DMS114 treated with DMSO at 0.1 percent for 48 hours (cell line): ENCODE measurements at regions not wholly inside any gene's neighbourhood (a gene's known extent, or its start where the extent isn't known, plus 50 kb on each side); places are given as distances from the start of the nearest gene placed in this dataset.
"Not testable (repeated sequence)": the region's sequence is repeated elsewhere in the genome, so short reads cannot be mapped to it uniquely, and the experiment has no call there.

Experiments used
- DNase-seq: peaks from one replicate; lab custom pipeline; 2025; ENCODE audit not compliant: unreplicated experiment; lab: John Stamatoyannopoulos, UW

DNA sequence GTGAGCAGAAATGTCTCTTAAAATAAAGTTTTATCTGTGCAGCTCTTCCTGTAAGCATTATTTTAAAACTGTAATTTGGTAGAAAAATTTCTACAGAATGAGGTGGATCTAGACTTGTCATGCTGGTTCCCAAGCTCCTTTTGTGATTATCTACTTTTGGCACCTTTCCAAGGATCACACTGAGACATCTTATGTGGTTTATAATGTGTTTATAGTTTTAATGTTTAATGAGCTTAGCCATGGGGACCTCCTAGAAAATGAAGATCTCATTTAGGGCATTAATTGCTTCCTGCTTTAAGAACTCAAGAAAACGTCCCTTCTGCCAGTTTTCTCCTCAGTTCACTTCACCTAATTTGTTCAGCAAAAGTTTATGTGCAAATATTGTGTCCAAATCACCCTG, 468.4 kb downstream of the SUCLG1 start:
- DNase-seq, result no peak

GRCh38 chr2:83976628-83977027, 482.5 kb downstream of the SUCLG1 start:
- DNase-seq, result not testable (repeated sequence)

DNA sequence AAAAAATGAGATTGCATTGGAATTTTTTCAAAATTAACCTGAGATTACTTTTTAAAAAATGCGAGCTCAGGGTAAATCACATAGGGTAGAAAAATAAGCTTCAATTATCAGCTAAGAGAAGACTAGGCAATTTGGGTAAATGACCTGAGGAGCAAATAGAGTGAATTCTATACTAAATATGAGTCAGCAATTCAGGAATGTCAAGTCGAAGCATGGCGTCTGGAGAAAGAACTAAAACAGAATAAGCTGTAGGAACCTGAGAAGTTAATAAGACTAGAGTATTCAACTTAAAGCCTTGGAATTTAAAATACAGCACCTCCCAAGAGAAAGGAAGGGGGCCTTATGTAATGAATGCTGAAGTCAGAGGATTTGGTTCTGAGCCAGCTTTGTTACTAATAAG, 487.0 kb downstream of the SUCLG1 start:
- DNase-seq, result no peak

DNA sequence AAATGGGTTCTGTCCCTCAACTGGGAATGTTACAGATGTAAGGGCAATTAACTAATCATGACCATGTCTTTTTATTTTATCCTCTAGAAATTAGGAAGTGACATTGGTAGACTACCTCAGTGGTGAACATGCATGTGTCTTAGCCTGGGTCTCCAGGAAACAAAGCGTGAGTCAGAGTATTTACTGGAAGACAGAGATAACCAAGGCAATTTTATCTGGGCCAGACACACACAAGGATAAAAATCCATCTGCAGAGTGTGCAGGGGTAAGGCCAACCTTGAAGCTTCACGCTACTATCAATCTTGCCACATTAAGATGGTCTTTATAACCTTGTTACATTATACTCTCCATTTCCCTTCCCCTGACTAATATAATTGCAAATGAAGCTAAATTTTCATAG, 487.5 kb downstream of the SUCLG1 start:
- no peak for DNase-seq

DNA sequence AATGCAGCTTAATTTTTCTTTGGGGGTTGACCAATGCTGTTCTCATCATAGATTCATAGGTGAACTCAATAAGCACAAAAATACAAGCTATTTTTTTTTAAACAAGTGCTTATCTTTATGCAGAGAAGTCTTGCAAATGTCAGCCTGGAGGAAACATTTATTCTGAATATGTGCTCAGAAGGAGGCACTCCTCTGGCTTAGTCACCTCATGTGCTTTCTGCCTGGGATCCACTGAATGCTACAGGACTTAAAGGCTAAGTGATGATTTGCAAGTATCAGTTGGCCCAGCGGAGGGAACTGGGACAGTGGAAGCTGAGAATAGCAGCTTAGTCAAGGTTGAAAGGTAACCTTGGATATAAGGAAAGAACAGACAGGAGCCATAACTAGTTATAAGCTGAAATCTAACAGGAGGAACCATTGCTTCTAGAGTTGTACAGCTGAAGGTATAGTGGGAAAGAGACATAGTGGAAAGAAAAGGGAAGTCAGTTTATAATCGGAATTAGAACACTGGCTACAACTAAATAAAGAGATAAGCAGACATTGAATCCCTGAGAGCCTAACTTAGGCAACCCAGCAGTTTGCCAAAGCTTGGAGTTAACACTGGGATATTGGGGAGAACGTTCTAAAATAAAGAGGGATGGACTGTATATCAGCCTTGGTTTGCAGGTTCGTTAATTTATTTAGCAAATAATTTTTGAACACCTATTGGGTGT, 488.7 kb downstream of the SUCLG1 start:
- no peak for DNase-seq

GRCh38 chr2:83969085-83969484, 490.0 kb downstream of the SUCLG1 start:
- DNase-seq, result no peak

DNA sequence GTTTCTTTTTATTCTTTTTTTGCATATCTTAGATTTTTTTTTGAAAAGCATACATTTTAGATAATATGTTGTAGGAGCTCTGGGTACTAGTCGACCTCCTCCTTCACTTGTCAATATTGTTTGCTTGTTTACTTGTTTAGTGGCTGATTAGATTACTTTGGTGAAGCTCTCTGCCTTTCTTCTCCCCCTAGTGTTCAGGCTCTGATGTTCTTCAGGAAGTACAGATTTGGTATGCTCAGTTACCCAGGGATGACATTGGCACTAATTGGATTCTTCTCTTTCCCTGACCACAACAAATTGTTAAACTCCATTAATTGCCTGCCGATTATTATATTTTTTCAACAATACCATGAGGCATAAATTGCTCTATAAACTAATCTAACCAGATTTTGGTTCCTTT, 491.2 kb downstream of the SUCLG1 start:
- DNase-seq, result no peak

DNA sequence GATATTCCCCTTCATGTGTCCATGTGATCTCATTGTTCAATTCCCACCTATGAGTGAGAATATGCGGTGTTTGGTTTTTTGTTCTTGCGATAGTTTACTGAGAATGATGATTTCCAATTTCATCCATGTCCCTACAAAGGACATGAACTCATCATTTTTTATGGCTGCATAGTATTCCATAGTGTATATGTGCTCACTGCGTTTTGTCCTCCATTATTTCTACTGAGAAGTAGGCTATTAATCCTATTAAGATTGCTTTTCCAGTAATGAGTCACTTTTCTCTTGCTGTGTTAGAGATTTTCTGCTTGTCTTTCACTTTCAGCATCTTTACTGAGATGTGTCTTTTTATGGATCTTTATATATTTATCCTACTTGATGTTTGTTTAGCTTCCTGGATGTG, 492.1 kb downstream of the SUCLG1 start:
- DNase-seq, result not testable (repeated sequence)

DNA sequence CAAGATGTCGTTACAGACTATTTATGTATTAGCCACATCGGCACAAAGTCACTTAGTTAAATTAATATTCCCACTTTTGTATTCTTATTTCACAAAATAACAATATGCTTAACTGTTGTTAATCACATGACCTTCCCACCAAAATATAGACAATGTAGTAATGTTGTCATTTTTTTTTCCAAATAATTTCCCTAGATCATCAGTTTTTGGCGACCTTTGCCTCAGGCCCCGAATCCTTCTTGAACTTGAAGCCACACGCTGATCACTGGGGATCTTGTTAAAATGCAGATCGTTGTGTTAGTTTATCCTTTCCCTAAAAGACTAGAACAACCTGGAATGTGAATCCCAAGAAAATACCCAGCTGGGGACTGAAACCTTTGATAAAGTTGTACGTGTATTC, 497.6 kb downstream of the SUCLG1 start:
- no peak for DNase-seq

DNA sequence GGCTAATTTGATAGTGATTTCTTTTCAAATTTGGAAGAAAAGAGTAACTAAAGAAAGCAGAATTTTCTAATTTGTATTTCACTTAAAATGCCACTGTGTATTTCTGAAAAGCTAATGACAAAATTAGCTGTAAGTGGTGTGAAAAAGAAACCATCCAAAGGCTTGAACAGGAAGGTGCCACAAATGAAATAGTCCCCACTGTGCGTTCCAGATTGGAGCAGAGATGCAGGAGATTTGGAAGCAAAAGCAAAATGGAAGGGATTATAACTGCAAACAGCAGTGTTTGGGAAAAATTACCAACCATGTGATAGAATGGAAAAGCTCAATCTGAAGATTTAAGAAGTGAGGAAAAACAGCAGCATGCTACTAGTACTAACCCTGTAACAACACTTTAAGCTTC, 498.7 kb downstream of the SUCLG1 start:
- DNase-seq, result no peak

GRCh38 chr2:83959266-83959665, 499.8 kb downstream of the SUCLG1 start:
- DNase-seq, result no peak

DNA sequence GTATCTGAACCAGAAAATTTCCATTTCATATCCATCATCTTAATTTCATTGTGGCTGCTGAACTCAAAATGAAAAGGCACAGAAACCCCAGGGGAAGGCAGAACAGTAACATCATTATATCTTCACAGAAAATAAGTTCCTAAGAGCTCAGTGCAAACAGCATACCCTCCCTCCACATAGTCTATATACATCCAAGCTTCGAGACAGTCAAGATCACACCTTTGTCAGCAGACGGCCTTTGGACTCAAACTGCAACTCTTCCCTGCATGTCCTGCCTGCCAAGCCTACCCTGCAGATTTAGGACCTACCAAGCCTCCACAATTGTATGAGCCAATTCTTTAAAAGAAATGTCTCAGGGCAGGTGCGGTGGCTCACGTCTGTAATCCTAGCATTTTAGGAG, 502.1 kb downstream of the SUCLG1 start:
- DNase-seq, result no peak

DNA sequence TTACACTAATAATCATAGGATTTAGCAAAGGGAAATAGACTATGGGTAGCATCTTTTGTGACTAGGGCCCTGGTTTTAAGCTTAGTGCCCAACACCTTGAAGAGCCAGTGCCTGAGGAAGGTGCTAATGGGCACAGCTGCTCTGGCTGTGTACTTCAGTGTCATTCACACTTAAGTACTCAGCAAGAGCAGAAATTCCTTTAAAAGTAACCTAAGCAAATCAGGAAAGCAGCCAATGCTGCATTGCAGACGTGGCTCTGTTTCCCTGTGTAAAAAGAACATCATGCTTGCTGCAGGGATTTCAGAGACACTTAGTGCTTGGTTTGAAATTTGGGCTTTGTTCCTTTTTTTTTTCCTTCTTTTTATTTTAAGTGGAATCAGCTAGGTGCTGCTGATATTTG, 505.4 kb downstream of the SUCLG1 start:
- no peak for DNase-seq

DNA sequence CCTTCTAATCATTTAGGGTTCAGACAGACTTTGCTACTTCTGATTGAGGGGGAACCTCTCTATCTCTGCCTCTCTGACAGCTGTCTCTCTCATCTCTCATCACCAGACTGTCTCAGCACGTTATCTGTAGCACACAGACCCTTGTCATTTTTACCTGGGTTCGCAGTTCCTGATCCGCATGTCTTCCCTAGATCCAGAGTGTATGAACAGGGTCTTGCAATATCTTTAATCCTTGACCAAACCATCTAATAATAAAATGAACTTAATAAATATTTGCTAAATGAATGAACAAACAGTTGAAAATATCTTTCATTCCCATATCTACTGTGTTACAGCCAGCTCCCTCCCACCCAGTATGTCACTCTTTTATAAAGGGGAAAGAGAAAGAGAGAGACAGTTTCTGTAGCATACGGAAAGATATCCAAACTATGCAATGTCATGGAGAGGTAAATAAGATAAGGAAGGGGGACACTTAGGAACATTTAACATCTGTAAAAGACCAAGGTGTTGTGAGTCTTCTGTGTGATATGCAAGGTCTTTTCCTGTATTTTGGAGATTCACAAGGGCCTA, 507.6 kb downstream of the SUCLG1 start:
- no peak for DNase-seq

GRCh38 chr2:83949361-83949760, 509.7 kb downstream of the SUCLG1 start:
- no peak for DNase-seq

- DNase-seq, result no peak
Measured at GRCh38 chr2:83944191-83944590, 514.9 kb downstream of the SUCLG1 start.

DNA sequence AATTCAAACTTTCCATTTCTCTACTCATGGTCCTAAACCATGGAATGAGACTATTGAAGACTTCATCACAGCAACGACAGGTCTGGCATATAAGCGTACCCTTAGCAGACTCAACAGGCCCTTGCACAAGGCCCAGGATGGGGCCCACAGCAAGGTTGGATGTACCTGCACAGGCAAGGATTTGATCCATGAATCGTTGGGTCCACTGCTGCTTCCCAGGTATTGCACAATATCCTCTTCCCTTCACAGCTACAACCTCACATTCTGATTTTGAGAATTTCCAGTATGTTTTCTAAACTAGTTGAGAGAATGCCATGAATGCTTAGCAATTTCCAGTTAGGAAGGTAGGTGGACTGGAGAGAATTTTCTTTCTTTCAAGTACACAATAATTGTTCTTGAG, 515.8 kb downstream of the SUCLG1 start:
- no peak for DNase-seq

DNA sequence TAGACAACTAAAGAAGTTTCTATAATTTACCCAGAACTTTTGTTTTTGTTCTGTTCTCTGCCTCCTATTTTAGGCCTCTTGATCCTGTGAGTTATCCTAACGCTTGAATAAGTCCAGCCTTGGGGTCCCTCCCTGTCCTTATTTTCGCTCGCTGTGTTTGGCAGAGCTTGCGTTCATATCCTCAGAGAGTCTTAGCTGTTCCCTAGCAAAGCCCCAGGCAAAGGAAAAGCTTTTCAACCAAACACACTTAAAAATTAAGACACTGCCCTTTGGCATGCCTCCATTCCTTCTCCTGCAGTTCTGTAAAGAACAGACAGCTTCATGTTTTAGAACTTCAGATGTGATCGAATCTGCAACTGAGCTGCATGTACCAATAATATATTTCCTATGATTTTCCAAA, 517.2 kb downstream of the SUCLG1 start:
- DNase-seq, result no peak

DNA sequence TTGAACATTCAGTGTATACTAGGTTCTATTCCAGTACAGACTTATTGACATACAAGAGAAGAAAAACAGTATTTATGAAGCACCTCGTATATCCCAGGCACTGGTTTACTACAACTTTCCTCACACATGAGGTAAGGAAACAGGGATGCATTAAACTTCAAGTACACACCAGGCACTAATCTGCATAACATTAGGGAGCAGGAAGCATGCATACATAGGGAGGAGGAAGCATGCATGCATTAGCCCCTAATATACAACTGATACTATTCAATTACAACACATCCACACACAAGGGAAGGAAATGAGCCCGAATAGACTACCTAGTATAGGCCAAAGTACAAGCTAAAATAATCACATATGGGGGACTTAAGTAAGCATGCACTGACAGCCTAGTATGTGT, 525.3 kb downstream of the SUCLG1 start:
- DNase-seq, result no peak

- no peak for DNase-seq
Measured at GRCh38 chr2:83923531-83923930, 535.5 kb downstream of the SUCLG1 start.

DNA sequence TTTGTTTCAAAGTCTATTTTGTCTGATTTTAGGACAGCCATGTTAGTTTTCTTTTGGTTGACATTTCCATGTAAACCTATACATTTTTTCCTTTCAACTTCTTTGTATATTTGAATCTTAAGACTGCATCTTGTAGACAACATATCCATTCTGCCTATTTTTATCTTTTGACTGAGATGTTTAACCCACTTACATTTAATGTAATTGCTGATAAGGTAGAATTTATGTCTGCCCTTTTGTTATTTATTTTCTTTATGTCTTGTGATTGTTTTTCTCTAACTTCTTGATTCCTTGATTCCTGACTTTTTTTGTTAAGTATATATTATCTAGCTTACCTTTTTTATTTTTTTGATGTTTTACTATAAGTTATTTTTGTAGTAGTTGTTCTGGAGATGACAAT, 542.5 kb downstream of the SUCLG1 start:
- no peak for DNase-seq

DNA sequence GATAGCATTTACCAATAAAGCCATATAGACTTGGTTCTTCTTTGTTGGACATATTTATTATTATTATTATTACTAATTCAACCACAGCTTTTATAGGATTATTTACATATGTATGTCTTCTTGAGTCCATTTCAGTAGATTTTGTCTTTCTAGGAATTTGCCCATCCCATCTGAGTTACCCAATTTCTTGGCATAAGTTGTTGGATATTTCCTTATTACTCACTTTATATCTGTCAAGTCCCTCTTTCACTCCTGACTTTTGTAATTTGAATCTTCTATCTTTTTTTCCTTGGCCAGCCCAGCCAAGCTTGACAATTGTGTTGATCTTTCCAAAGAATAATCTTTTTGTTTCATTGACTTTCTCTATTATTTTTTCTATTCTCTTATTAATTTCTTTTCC, 543.7 kb downstream of the SUCLG1 start:
- DNase-seq, result no peak

DNA sequence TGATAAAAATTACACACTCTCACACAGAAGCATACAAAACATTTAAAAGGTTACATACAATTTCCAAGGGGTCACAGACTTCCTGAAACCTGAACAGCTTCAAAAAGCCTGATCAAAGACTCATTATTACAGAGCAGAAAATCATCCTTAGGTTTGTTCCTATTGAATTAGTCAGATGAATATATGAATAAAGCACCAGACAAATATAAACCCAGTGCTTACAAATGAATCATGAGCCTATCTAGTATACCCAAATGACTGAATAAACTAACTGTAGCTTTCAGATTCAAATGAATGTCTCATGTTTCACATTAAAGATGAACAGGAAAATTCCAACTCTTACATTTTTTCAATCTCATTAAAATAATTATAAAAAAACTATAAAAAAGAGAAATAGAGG, 550.3 kb downstream of the SUCLG1 start:
- no peak for DNase-seq
